WTC11 (cell line): ENCODE measurements at regions not wholly inside any gene's neighbourhood (a gene's known extent, or its start where the extent isn't known, plus 50 kb on each side); places are given as distances from the start of the nearest gene placed in this dataset.

Source experiments
- ATF1 ChIP-seq: sonication (generic); formaldehyde crosslinking; IDR thresholded peaks from 2 replicates; pipeline ENCODE4 v1.8.1; 2023; ENCODE audit warnings: mild to moderate bottlenecking, moderate library complexity, missing genetic modification reagents
- CREB1 ChIP-seq: sonication (generic); formaldehyde crosslinking; IDR thresholded peaks from 2 replicates; pipeline ENCODE4 v1.8.0; 2023; ENCODE audit warnings: mild to moderate bottlenecking, missing genetic modification reagents
- CREM ChIP-seq: sonication (generic); formaldehyde crosslinking; IDR thresholded peaks from 2 replicates; pipeline ENCODE4 v1.8.1; 2022; ENCODE audit warnings: mild to moderate bottlenecking, missing genetic modification reagents, moderate library complexity
- TCF7 ChIP-seq: sonication (generic); formaldehyde crosslinking; IDR thresholded peaks from 2 replicates; pipeline ENCODE4 v1.8.0; 2022; ENCODE audit warnings: mild to moderate bottlenecking, low read depth, missing genetic modification reagents, moderate library complexity
- TEAD4 ChIP-seq: sonication (generic); formaldehyde crosslinking; IDR thresholded peaks from 2 replicates; pipeline ENCODE4 v1.8.0; 2022; ENCODE audit warnings: mild to moderate bottlenecking, missing genetic modification reagents
- ZNF396 ChIP-seq: fragments of 250-450 bp; sonication (Bioruptor Pico); IDR thresholded peaks from 2 replicates; pipeline ENCODE4 v1.8.0; 2021; ENCODE audit warnings: mild to moderate bottlenecking, moderate library complexity, borderline replicate concordance
- TF ChIP-seq, protein P1 (sequence below): sonication (generic); formaldehyde crosslinking; IDR thresholded peaks from 2 replicates; pipeline ENCODE4 v1.8.1; 2023; ENCODE audit warnings: mild to moderate bottlenecking, missing genetic modification reagents, moderate library complexity
- TF ChIP-seq, protein P2 (sequence below): fragments of 250-450 bp; sonication (Bioruptor Pico); IDR thresholded peaks from 2 replicates; pipeline ENCODE4 v1.9.0; 2021; ENCODE audit warnings: mild to moderate bottlenecking
- TF ChIP-seq, protein P3 (sequence below): sonication (generic); formaldehyde crosslinking; IDR thresholded peaks from 2 replicates; pipeline ENCODE4 v1.8.1; 2022; ENCODE audit warnings: missing genetic modification reagents, borderline replicate concordance

DNA sequence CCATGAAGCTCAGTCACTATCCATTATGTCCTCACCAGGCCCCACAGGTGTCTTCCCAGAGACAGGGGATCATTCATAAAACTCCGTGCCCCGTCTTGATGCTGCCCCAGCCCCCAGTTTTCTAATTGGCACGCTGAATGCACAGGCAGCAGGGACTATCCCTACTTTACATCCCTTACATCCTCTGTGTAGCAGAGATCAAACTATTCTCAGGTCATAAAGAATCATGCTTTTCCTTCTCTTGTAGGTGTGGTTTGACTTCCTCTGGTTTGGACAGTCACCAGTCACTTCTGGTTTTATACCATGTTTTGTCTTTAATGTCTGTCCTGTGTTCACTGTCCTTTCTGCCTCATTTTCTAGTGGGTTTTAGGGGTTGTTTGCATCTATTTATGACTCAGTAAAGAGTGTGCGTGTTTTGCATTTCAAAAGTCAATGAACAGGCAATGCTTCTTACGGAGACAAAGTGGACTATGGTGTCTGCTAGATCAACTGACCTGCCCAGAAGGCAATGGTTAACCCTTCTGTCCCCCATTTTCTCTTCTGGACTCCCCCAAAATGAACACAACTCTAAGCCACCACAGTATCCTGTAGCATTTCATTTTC is 140.4 kb upstream of the NPVF start:
- TF ChIP-seq TCF7 (CRISPR knock-in tag) (no peak), CREM (CRISPR knock-in tag) (no peak), ATF1 (no peak), ZNF396 (CRISPR knock-in tag) (no peak), TEAD4 (CRISPR knock-in tag) (no peak), CREB1 (CRISPR knock-in tag) (no peak)
- TF ChIP-seq, protein P1, sequence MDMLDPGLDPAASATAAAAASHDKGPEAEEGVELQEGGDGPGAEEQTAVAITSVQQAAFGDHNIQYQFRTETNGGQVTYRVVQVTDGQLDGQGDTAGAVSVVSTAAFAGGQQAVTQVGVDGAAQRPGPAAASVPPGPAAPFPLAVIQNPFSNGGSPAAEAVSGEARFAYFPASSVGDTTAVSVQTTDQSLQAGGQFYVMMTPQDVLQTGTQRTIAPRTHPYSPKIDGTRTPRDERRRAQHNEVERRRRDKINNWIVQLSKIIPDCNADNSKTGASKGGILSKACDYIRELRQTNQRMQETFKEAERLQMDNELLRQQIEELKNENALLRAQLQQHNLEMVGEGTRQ (CRISPR knock-in tag), result no peak
- TF ChIP-seq, protein P2, sequence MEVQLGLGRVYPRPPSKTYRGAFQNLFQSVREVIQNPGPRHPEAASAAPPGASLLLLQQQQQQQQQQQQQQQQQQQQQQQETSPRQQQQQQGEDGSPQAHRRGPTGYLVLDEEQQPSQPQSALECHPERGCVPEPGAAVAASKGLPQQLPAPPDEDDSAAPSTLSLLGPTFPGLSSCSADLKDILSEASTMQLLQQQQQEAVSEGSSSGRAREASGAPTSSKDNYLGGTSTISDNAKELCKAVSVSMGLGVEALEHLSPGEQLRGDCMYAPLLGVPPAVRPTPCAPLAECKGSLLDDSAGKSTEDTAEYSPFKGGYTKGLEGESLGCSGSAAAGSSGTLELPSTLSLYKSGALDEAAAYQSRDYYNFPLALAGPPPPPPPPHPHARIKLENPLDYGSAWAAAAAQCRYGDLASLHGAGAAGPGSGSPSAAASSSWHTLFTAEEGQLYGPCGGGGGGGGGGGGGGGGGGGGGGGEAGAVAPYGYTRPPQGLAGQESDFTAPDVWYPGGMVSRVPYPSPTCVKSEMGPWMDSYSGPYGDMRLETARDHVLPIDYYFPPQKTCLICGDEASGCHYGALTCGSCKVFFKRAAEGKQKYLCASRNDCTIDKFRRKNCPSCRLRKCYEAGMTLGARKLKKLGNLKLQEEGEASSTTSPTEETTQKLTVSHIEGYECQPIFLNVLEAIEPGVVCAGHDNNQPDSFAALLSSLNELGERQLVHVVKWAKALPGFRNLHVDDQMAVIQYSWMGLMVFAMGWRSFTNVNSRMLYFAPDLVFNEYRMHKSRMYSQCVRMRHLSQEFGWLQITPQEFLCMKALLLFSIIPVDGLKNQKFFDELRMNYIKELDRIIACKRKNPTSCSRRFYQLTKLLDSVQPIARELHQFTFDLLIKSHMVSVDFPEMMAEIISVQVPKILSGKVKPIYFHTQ, result no peak
- TF ChIP-seq, protein P3, sequence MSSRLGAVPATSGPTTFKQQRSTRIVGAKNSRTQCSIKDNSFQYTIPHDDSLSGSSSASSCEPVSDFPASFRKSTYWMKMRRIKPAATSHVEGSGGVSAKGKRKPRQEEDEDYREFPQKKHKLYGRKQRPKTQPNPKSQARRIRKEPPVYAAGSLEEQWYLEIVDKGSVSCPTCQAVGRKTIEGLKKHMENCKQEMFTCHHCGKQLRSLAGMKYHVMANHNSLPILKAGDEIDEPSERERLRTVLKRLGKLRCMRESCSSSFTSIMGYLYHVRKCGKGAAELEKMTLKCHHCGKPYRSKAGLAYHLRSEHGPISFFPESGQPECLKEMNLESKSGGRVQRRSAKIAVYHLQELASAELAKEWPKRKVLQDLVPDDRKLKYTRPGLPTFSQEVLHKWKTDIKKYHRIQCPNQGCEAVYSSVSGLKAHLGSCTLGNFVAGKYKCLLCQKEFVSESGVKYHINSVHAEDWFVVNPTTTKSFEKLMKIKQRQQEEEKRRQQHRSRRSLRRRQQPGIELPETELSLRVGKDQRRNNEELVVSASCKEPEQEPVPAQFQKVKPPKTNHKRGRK (CRISPR knock-in tag), result no peak
